ENCODE measurements at regions not wholly inside any gene's neighbourhood (a gene's known extent, or its start where the extent isn't known, plus 50 kb on each side); places are given as distances from the start of the nearest gene placed in this dataset.
"Not testable (repeated sequence)": the region's sequence is repeated elsewhere in the genome, so short reads cannot be mapped to it uniquely, and the experiment has no call there.

GRCh38 chr9:31040564-31040963 lies 1343.9 kb upstream of the ACO1 start:
- Histone ChIP-seq H3K4me2 (ENCODE audit: low read depth, low read length, poor library complexity, severe bottlenecking) (no peak overlapping the region), H3K79me2 (ENCODE audit: insufficient read depth, low read length) (no peaks in the 10 kb centered on the region), H3F3A (ENCODE audit: low read depth) (no peaks in the 10 kb centered on the region), H2AFZ (ENCODE audit: low read length) (no peak overlapping the region), H3K4me1 (ENCODE audit: insufficient read depth, low read length, poor library complexity, severe bottlenecking) (no peaks in the 10 kb centered on the region), H3K4me3 (ENCODE audit: low read length, poor library complexity, severe bottlenecking) (no peak overlapping the region), H4K20me1 (ENCODE audit: insufficient read depth, low read length, poor library complexity, severe bottlenecking) (no peaks in the 10 kb centered on the region), H3K36me3 (ENCODE audit: insufficient read depth, low read length) (no peaks in the 10 kb centered on the region), H3K9ac (ENCODE audit: low read depth, low read length, poor library complexity, severe bottlenecking) (no peak overlapping the region), H3K9me2 (replicated peaks; ENCODE audit: low read depth, low read length) (no peaks in the 10 kb centered on the region), H3K9me3 (ENCODE audit: insufficient read depth, low read depth, low read length) (no peaks in the 10 kb centered on the region), H3K27me3 (ENCODE audit: insufficient read depth, low read length, poor library complexity, severe bottlenecking) (no peaks in the 10 kb centered on the region)
- TF ChIP-seq EZH2phosphoT487 (IDR thresholded peaks at IDR 0.05; ENCODE audit: borderline replicate concordance) = no peak
- TF ChIP-seq CTCF (conservative IDR thresholded peaks at IDR 0.05; ENCODE audit: low read length) = no peak

GRCh38 chr9:31045810-31046209 lies 1338.6 kb upstream of the ACO1 start:
- Histone ChIP-seq H3K9me2 (replicated peaks; ENCODE audit: low read depth, low read length) (no peaks in the 10 kb centered on the region), H3K79me2 (ENCODE audit: insufficient read depth, low read length) (no peaks in the 10 kb centered on the region), H4K20me1 (ENCODE audit: insufficient read depth, low read length, poor library complexity, severe bottlenecking) (no peaks in the 10 kb centered on the region), H2AFZ (ENCODE audit: low read length) (no peak overlapping the region), H3K4me1 (ENCODE audit: insufficient read depth, low read length, poor library complexity, severe bottlenecking) (no peaks in the 10 kb centered on the region), H3K36me3 (ENCODE audit: insufficient read depth, low read length) (no peaks in the 10 kb centered on the region), H3K4me3 (ENCODE audit: low read length, poor library complexity, severe bottlenecking) (no peak overlapping the region), H3K27me3 (ENCODE audit: insufficient read depth, low read length, poor library complexity, severe bottlenecking) (no peaks in the 10 kb centered on the region), H3K9me3 (ENCODE audit: insufficient read depth, low read depth, low read length) (no peaks in the 10 kb centered on the region), H3K9ac (ENCODE audit: low read depth, low read length, poor library complexity, severe bottlenecking) (no peak overlapping the region), H3K4me2 (ENCODE audit: low read depth, low read length, poor library complexity, severe bottlenecking) (no peak overlapping the region), H3F3A (ENCODE audit: low read depth) (no peaks in the 10 kb centered on the region)
- TF ChIP-seq EZH2phosphoT487 (IDR thresholded peaks at IDR 0.05; ENCODE audit: borderline replicate concordance) = no peak
- no peak for TF ChIP-seq CTCF (conservative IDR thresholded peaks at IDR 0.05; ENCODE audit: low read length)

- not testable (repeated sequence) for H3K79me2 ChIP-seq (ENCODE audit: insufficient read depth, low read length); H2AFZ ChIP-seq (ENCODE audit: low read length); H4K20me1 ChIP-seq (ENCODE audit: insufficient read depth, low read length, poor library complexity, severe bottlenecking); H3K4me2 ChIP-seq (ENCODE audit: low read depth, low read length, poor library complexity, severe bottlenecking); H3F3A ChIP-seq (ENCODE audit: low read depth); H3K36me3 ChIP-seq (ENCODE audit: insufficient read depth, low read length); H3K4me1 ChIP-seq (ENCODE audit: insufficient read depth, low read length, poor library complexity, severe bottlenecking); H3K9ac ChIP-seq (ENCODE audit: low read depth, low read length, poor library complexity, severe bottlenecking); H3K9me3 ChIP-seq (ENCODE audit: insufficient read depth, low read depth, low read length); H3K9me2 ChIP-seq (replicated peaks; ENCODE audit: low read depth, low read length); H3K4me3 ChIP-seq (ENCODE audit: low read length, poor library complexity, severe bottlenecking); H3K27me3 ChIP-seq (ENCODE audit: insufficient read depth, low read length, poor library complexity, severe bottlenecking)
These were observed 1322.9 kb upstream of the ACO1 start for GRCh38 chr9:31061592-31061991.

- no peak overlapping the region for H3K4me3 ChIP-seq (ENCODE audit: low read length, poor library complexity, severe bottlenecking)
- TF ChIP-seq EZH2phosphoT487 (IDR thresholded peaks at IDR 0.05; ENCODE audit: borderline replicate concordance) (no peak), CTCF (conservative IDR thresholded peaks at IDR 0.05; ENCODE audit: low read length) (no peak)
These were observed 1318.8 kb upstream of the ACO1 start for GRCh38 chr9:31065691-31066090.

More at GRCh38 chr9:31065691-31066090, 1318.8 kb upstream of the ACO1 start:
- Histone ChIP-seq H3F3A (ENCODE audit: low read depth) (no peaks in the 10 kb centered on the region), H4K20me1 (ENCODE audit: insufficient read depth, low read length, poor library complexity, severe bottlenecking) (no peaks in the 10 kb centered on the region), H3K9me3 (ENCODE audit: insufficient read depth, low read depth, low read length) (no peaks in the 10 kb centered on the region), H3K27me3 (ENCODE audit: insufficient read depth, low read length, poor library complexity, severe bottlenecking) (no peaks in the 10 kb centered on the region), H3K79me2 (ENCODE audit: insufficient read depth, low read length) (no peaks in the 10 kb centered on the region), H3K36me3 (ENCODE audit: insufficient read depth, low read length) (no peaks in the 10 kb centered on the region), H3K9ac (ENCODE audit: low read depth, low read length, poor library complexity, severe bottlenecking) (no peak overlapping the region), H3K4me2 (ENCODE audit: low read depth, low read length, poor library complexity, severe bottlenecking) (no peak overlapping the region), H3K9me2 (replicated peaks; ENCODE audit: low read depth, low read length) (no peaks in the 10 kb centered on the region), H2AFZ (ENCODE audit: low read length) (no peak overlapping the region), H3K4me1 (ENCODE audit: insufficient read depth, low read length, poor library complexity, severe bottlenecking) (no peaks in the 10 kb centered on the region)

Measured in Loucy (cell line).